Vagina (tissue), 2 donors: ENCODE measurements at regions not wholly inside any gene's neighbourhood (a gene's known extent, or its start where the extent isn't known, plus 50 kb on each side); places are given as distances from the start of the nearest gene placed in this dataset.

Experiments used
- DNase-seq, 2 donors: peaks; one replicate each; pipeline ENCODE4 v3.0.0-alpha.2; 2017; ENCODE audit errors: extremely low spot score in 2 of 2
- H3K27ac ChIP-seq: fragments of 200-600 bp; sonication (generic); one replicate; pipeline ENCODE4 v1.5.1; 2019
- H3K27me3 ChIP-seq: fragments of 200-600 bp; sonication (generic); one replicate; pipeline ENCODE4 v1.5.1; 2019
- H3K36me3 ChIP-seq, 2 donors: fragments of 200-600 bp; sonication (generic); one replicate each; pipeline ENCODE4 v1.5.1; 2017 to 2019
- H3K4me1 ChIP-seq: fragments of 200-600 bp; sonication (generic); one replicate; pipeline ENCODE4 v1.5.1; 2019
- H3K4me3 ChIP-seq, 2 donors: fragments of 200-600 bp; sonication (generic); 1 replicate in 1 of 2; 2 replicates in 1 of 2; pipeline ENCODE4 v1.5.1; 2016 to 2019
- H3K9me3 ChIP-seq: fragments of 200-600 bp; sonication (generic); one replicate; pipeline ENCODE4 v1.5.1; 2019
- CTCF ChIP-seq, 3 experiments: fragments of 450-650 bp in 2 of 3; fragments of 200-600 bp in 1 of 3; sonication (generic) in 1 of 3; IDR thresholded peaks; one replicate each; pipeline ENCODE4 v1.5.1; 2017 to 2019; ENCODE audit warnings: antibody characterized with exemption in 3 of 3, mild to moderate bottlenecking in 2 of 3, moderate library complexity in 2 of 3
- POLR2A ChIP-seq, 2 donors: fragments of 450-650 bp; IDR thresholded peaks; one replicate each; pipeline ENCODE4 v1.6.1; 2017; ENCODE audit warnings: antibody characterized with exemption in 2 of 2, mild to moderate bottlenecking in 2 of 2, moderate library complexity in 2 of 2
- POLR2AphosphoS5 ChIP-seq, 2 donors: sonication (generic); formaldehyde crosslinking; IDR thresholded peaks; one replicate each; pipeline ENCODE4 v1.9.0; 2017; ENCODE audit warnings: antibody characterized with exemption in 2 of 2, mild to moderate bottlenecking in 2 of 2, low read depth in 1 of 2; ENCODE audit not compliant: insufficient read depth in 1 of 2
- intact Hi-C: fragments of 100-400 bp; cut with DNase I; formaldehyde crosslinking; loops from one replicate; pipeline ENCODE4 v1.15.1; 2023

- no peak overlapping the region for H3K27ac ChIP-seq
- no peak overlapping the region for H3K4me3 ChIP-seq
- H3K9me3 ChIP-seq: no peaks in the 10 kb centered on the region
- no peaks in the 10 kb centered on the region for H3K36me3 ChIP-seq
- intact Hi-C loops: no loop called here
- DNase-seq: no peak
- no peaks in the 10 kb centered on the region for H3K27me3 ChIP-seq
- TF ChIP-seq POLR2AphosphoS5 (IDR thresholded peaks at IDR 0.05; ENCODE audit: insufficient read depth in 1 of 2, low read depth in 1 of 2): no peak
- no peak for TF ChIP-seq POLR2A (IDR thresholded peaks at IDR 0.05)
- TF ChIP-seq CTCF (IDR thresholded peaks at IDR 0.05): no peak
- H3K4me1 ChIP-seq: no peaks in the 10 kb centered on the region
Measured at GRCh38 chr16:48050871-48051270, 104.9 kb downstream of the ABCC12 start.

GRCh38 chr16:48049847-48050246 lies 105.9 kb downstream of the ABCC12 start:
- H3K4me1 ChIP-seq: no peaks in the 10 kb centered on the region
- DNase-seq: no peak
- H3K27me3 ChIP-seq: no peaks in the 10 kb centered on the region
- TF ChIP-seq POLR2A (IDR thresholded peaks at IDR 0.05) (no peak), POLR2AphosphoS5 (IDR thresholded peaks at IDR 0.05; ENCODE audit: insufficient read depth in 1 of 2, low read depth in 1 of 2) (no peak), CTCF (IDR thresholded peaks at IDR 0.05) (no peak)
- intact Hi-C loops: no loop called here
- no peak overlapping the region for H3K27ac ChIP-seq
- no peaks in the 10 kb centered on the region for H3K36me3 ChIP-seq
- H3K4me3 ChIP-seq: no peak overlapping the region
- H3K9me3 ChIP-seq: no peaks in the 10 kb centered on the region

- TF ChIP-seq POLR2A (IDR thresholded peaks at IDR 0.05) (no peak), POLR2AphosphoS5 (IDR thresholded peaks at IDR 0.05; ENCODE audit: insufficient read depth in 1 of 2, low read depth in 1 of 2) (no peak), CTCF (IDR thresholded peaks at IDR 0.05) (no peak)
- intact Hi-C loops: no loop called here
- H3K4me1 ChIP-seq: no peaks in the 10 kb centered on the region
- H3K9me3 ChIP-seq: no peaks in the 10 kb centered on the region
- H3K27ac ChIP-seq: no peak overlapping the region
- no peaks in the 10 kb centered on the region for H3K36me3 ChIP-seq
- no peak overlapping the region for H3K4me3 ChIP-seq
- H3K27me3 ChIP-seq: no peaks in the 10 kb centered on the region
- no peak for DNase-seq
Measured at GRCh38 chr16:48047720-48048119, 108.1 kb downstream of the ABCC12 start.

- Histone ChIP-seq H3K4me3 (no peak overlapping the region), H3K9me3 (no peaks in the 10 kb centered on the region), H3K27me3 (no peaks in the 10 kb centered on the region), H3K4me1 (no peaks in the 10 kb centered on the region), H3K27ac (no peak overlapping the region), H3K36me3 (no peaks in the 10 kb centered on the region)
- TF ChIP-seq POLR2A (IDR thresholded peaks at IDR 0.05): no peak
- TF ChIP-seq POLR2AphosphoS5 (IDR thresholded peaks at IDR 0.05; ENCODE audit: insufficient read depth in 1 of 2, low read depth in 1 of 2): no peak
- no peak for TF ChIP-seq CTCF (IDR thresholded peaks at IDR 0.05)
- intact Hi-C loops: no loop called here
- DNase-seq: no peak
Measured at GRCh38 chr16:48047241-48047640, 108.6 kb downstream of the ABCC12 start.

- Histone ChIP-seq H3K4me1 (no peaks in the 10 kb centered on the region), H3K36me3 (no peaks in the 10 kb centered on the region), H3K9me3 (no peaks in the 10 kb centered on the region), H3K27ac (no peak overlapping the region), H3K4me3 (no peak overlapping the region), H3K27me3 (no peaks in the 10 kb centered on the region)
- TF ChIP-seq POLR2A (IDR thresholded peaks at IDR 0.05): no peak
- DNase-seq: no peak
- intact Hi-C loops: no loop called here
Measured at GRCh38 chr16:48044117-48044516, 111.7 kb downstream of the ABCC12 start.

- TF ChIP-seq POLR2A (IDR thresholded peaks at IDR 0.05) (no peak), CTCF (IDR thresholded peaks at IDR 0.05) (no peak), POLR2AphosphoS5 (IDR thresholded peaks at IDR 0.05; ENCODE audit: insufficient read depth in 1 of 2, low read depth in 1 of 2) (no peak)
- H3K4me3 ChIP-seq: no peak overlapping the region
- no peaks in the 10 kb centered on the region for H3K9me3 ChIP-seq
- intact Hi-C loops: no loop called here
- DNase-seq: no peak
- no peaks in the 10 kb centered on the region for H3K36me3 ChIP-seq
- H3K27ac ChIP-seq: no peak overlapping the region
- H3K27me3 ChIP-seq: no peaks in the 10 kb centered on the region
- no peaks in the 10 kb centered on the region for H3K4me1 ChIP-seq
Measured at GRCh38 chr16:48041981-48042421, 113.8 kb downstream of the ABCC12 start.
